Central memory CD8-positive, alpha-beta T cell (primary cell): ENCODE measurements at regions not wholly inside any gene's neighbourhood (a gene's known extent, or its start where the extent isn't known, plus 50 kb on each side); places are given as distances from the start of the nearest gene placed in this dataset.

Source experiments
- ATAC-seq: fragments of 150-1000 bp; cut with Tn5 transposase; replicated peaks from 2 replicates; pipeline ENCODE4 v1.10.0; 2022; ENCODE audit warnings: mild to moderate bottlenecking, moderate FRiP score, moderate number of reproducible peaks; ENCODE audit not compliant: poor library complexity, severe bottlenecking; ENCODE audit errors: extremely low read depth
- DNase-seq, 2 donors: peaks; one replicate each; pipeline ENCODE4 v3.0.0; 2021; ENCODE audit warnings: low spot score in 2 of 2
- H3K27ac Mint-ChIP-seq: one replicate; pipeline ENCODE4 v1.8.0; 2022; ENCODE audit warnings: low read depth, mild to moderate bottlenecking, moderate library complexity, mixed read lengths
- H3K27me3 Mint-ChIP-seq: one replicate; pipeline ENCODE4 v1.8.0; 2022; ENCODE audit warnings: mixed read lengths
- H3K36me3 Mint-ChIP-seq: one replicate; pipeline ENCODE4 v1.8.0; 2022; ENCODE audit warnings: mild to moderate bottlenecking, moderate library complexity, mixed read lengths; ENCODE audit not compliant: insufficient read depth
- H3K4me1 Mint-ChIP-seq: one replicate; pipeline ENCODE4 v1.8.0; 2022; ENCODE audit warnings: mixed read lengths
- H3K4me3 Mint-ChIP-seq: one replicate; pipeline ENCODE4 v1.8.0; 2022; ENCODE audit warnings: mild to moderate bottlenecking, moderate library complexity, mixed read lengths
- H3K9me3 Mint-ChIP-seq: one replicate; pipeline ENCODE4 v1.8.0; 2022; ENCODE audit warnings: mixed read lengths

GRCh38 chr9:73596321-73596720 is 444.7 kb downstream of the ANXA1 start:
- Mint-ChIP-seq H3K4me3 (no peak overlapping the region), H3K36me3 (no peaks in the 10 kb centered on the region), H3K27ac (no peak overlapping the region), H3K27me3 (no peaks in the 10 kb centered on the region), H3K4me1 (no peaks in the 10 kb centered on the region), H3K9me3 (peaks cover 22% of the 10 kb centered on the region)
- no peak for ATAC-seq
- no peak for DNase-seq

- Mint-ChIP-seq H3K4me3 (no peak overlapping the region), H3K4me1 (no peaks in the 10 kb centered on the region), H3K27ac (no peak overlapping the region), H3K9me3 (peaks cover 15% of the 10 kb centered on the region), H3K27me3 (no peaks in the 10 kb centered on the region), H3K36me3 (no peaks in the 10 kb centered on the region)
- no peak for DNase-seq
- no peak for ATAC-seq
Observed at GRCh38 chr9:73597039-73597438, 445.4 kb downstream of the ANXA1 start.

GRCh38 chr9:73597771-73598170 is 446.1 kb downstream of the ANXA1 start:
- Mint-ChIP-seq H3K4me1 (no peaks in the 10 kb centered on the region), H3K36me3 (no peaks in the 10 kb centered on the region), H3K27me3 (no peaks in the 10 kb centered on the region), H3K9me3 (peaks cover 15% of the 10 kb centered on the region), H3K4me3 (no peak overlapping the region), H3K27ac (no peak overlapping the region)
- DNase-seq, result no peak
- ATAC-seq, result no peak

- ATAC-seq (no peak), DNase-seq (no peak)
- Mint-ChIP-seq H3K4me1 (no peaks in the 10 kb centered on the region), H3K27ac (no peak overlapping the region), H3K9me3 (peaks cover 15% of the 10 kb centered on the region), H3K4me3 (no peak overlapping the region), H3K36me3 (no peaks in the 10 kb centered on the region), H3K27me3 (no peaks in the 10 kb centered on the region)
Observed at GRCh38 chr9:73609381-73609780, 457.7 kb downstream of the ANXA1 start.

- DNase-seq, result no peak
- Mint-ChIP-seq H3K9me3 (peaks cover 25% of the 10 kb centered on the region), H3K4me1 (no peaks in the 10 kb centered on the region), H3K27ac (no peak overlapping the region), H3K36me3 (no peaks in the 10 kb centered on the region), H3K27me3 (no peaks in the 10 kb centered on the region), H3K4me3 (no peak overlapping the region)
- ATAC-seq, result no peak
Observed at GRCh38 chr9:73611032-73611431, 459.4 kb downstream of the ANXA1 start.

GRCh38 chr9:73613092-73613701 is 461.5 kb downstream of the ANXA1 start:
- Mint-ChIP-seq H3K4me1 (no peaks in the 10 kb centered on the region), H3K27ac (no peak overlapping the region), H3K27me3 (no peaks in the 10 kb centered on the region), H3K36me3 (no peaks in the 10 kb centered on the region), H3K9me3 (peaks cover 31% of the 10 kb centered on the region), H3K4me3 (no peak overlapping the region)
- DNase-seq (no peak), ATAC-seq (no peak)

- Mint-ChIP-seq H3K4me3 (no peak overlapping the region), H3K36me3 (no peaks in the 10 kb centered on the region), H3K9me3 (peaks cover 33% of the 10 kb centered on the region), H3K27ac (no peak overlapping the region), H3K27me3 (no peaks in the 10 kb centered on the region), H3K4me1 (no peaks in the 10 kb centered on the region)
- DNase-seq, result no peak
- no peak for ATAC-seq
Observed at GRCh38 chr9:73615557-73615956, 463.9 kb downstream of the ANXA1 start.

- ATAC-seq (no peak), DNase-seq (no peak)
- Mint-ChIP-seq H3K4me1 (no peaks in the 10 kb centered on the region), H3K4me3 (no peak overlapping the region), H3K36me3 (no peaks in the 10 kb centered on the region), H3K9me3 (peaks cover 30% of the 10 kb centered on the region), H3K27ac (no peak overlapping the region), H3K27me3 (no peaks in the 10 kb centered on the region)
Observed at GRCh38 chr9:73617586-73617985, 465.9 kb downstream of the ANXA1 start.

GRCh38 chr9:73640971-73641370 is 489.3 kb downstream of the ANXA1 start:
- Mint-ChIP-seq H3K9me3 (peaks cover 10% of the 10 kb centered on the region), H3K4me1 (no peaks in the 10 kb centered on the region), H3K27me3 (no peaks in the 10 kb centered on the region), H3K36me3 (no peaks in the 10 kb centered on the region), H3K27ac (no peak overlapping the region), H3K4me3 (no peak overlapping the region)
- no peak for DNase-seq
- no peak for ATAC-seq

GRCh38 chr9:73643379-73644013 is 491.8 kb downstream of the ANXA1 start:
- no peaks in the 10 kb centered on the region for H3K4me1 Mint-ChIP-seq
- DNase-seq (no peak), ATAC-seq (no peak)
- no peaks in the 10 kb centered on the region for H3K27me3 Mint-ChIP-seq
- no peak overlapping the region for H3K27ac Mint-ChIP-seq
- no peaks in the 10 kb centered on the region for H3K36me3 Mint-ChIP-seq
- no peak overlapping the region for H3K4me3 Mint-ChIP-seq
- peaks cover 19% of the 10 kb centered on the region for H3K9me3 Mint-ChIP-seq

- Mint-ChIP-seq H3K27ac (no peak overlapping the region), H3K4me3 (no peak overlapping the region), H3K4me1 (no peaks in the 10 kb centered on the region), H3K36me3 (no peaks in the 10 kb centered on the region), H3K27me3 (no peaks in the 10 kb centered on the region), H3K9me3 (peaks cover 27% of the 10 kb centered on the region)
- ATAC-seq (no peak), DNase-seq (no peak)
Observed at GRCh38 chr9:73647560-73647959, 495.9 kb downstream of the ANXA1 start.

GRCh38 chr9:73649552-73649951 is 497.9 kb downstream of the ANXA1 start:
- DNase-seq, result no peak
- H3K9me3 Mint-ChIP-seq, result peaks cover 38% of the 10 kb centered on the region
- H3K36me3 Mint-ChIP-seq, result no peaks in the 10 kb centered on the region
- no peak overlapping the region for H3K27ac Mint-ChIP-seq
- H3K4me3 Mint-ChIP-seq, result no peak overlapping the region
- no peaks in the 10 kb centered on the region for H3K27me3 Mint-ChIP-seq
- no peaks in the 10 kb centered on the region for H3K4me1 Mint-ChIP-seq
- no peak for ATAC-seq

- peaks cover 33% of the 10 kb centered on the region for H3K9me3 Mint-ChIP-seq
Observed at GRCh38 chr9:73655363-73655762, 503.7 kb downstream of the ANXA1 start.

More at GRCh38 chr9:73655363-73655762, 503.7 kb downstream of the ANXA1 start:
- no peak for DNase-seq
- Mint-ChIP-seq H3K4me1 (no peaks in the 10 kb centered on the region), H3K27ac (no peak overlapping the region), H3K27me3 (no peaks in the 10 kb centered on the region), H3K4me3 (no peak overlapping the region), H3K36me3 (no peaks in the 10 kb centered on the region)
- ATAC-seq, result no peak
